Parathyroid adenoma (tissue), 2 donors: ENCODE measurements at regions not wholly inside any gene's neighbourhood (a gene's known extent, or its start where the extent isn't known, plus 50 kb on each side); places are given as distances from the start of the nearest gene placed in this dataset.

Experiments
- H2AFZ ChIP-seq: fragments of 300-600 bp; sonication (generic); one replicate; pipeline ENCODE4 v1.7.0; 2017; ENCODE audit warnings: antibody characterized with exemption, mild to moderate bottlenecking
- H3K27ac ChIP-seq: fragments of 300-600 bp; sonication (generic); one replicate; pipeline ENCODE4 v1.7.0; 2017
- H3K27me3 ChIP-seq: fragments of 300-600 bp; sonication (generic); one replicate; pipeline ENCODE4 v1.7.0; 2017; ENCODE audit warnings: low read length; ENCODE audit not compliant: control insufficient read depth, insufficient read depth
- H3K36me3 ChIP-seq: fragments of 300-600 bp; sonication (generic); one replicate; pipeline ENCODE4 v1.7.0; 2017; ENCODE audit warnings: low read length; ENCODE audit not compliant: control insufficient read depth, insufficient read depth
- H3K4me1 ChIP-seq: fragments of 300-600 bp; sonication (generic); one replicate; pipeline ENCODE4 v1.7.0; 2017; ENCODE audit warnings: control low read depth
- H3K4me2 ChIP-seq: fragments of 300-600 bp; sonication (generic); one replicate; pipeline ENCODE4 v1.7.0; 2017; ENCODE audit warnings: low read length
- H3K4me3 ChIP-seq: fragments of 300-600 bp; sonication (generic); one replicate; pipeline ENCODE4 v1.7.0; 2017; ENCODE audit warnings: low read depth, low read length
- H3K79me2 ChIP-seq: fragments of 300-600 bp; sonication (generic); one replicate; pipeline ENCODE4 v1.7.0; 2017; ENCODE audit warnings: control low read depth
- H3K9ac ChIP-seq: fragments of 300-600 bp; sonication (generic); one replicate; pipeline ENCODE4 v1.7.0; 2017; ENCODE audit warnings: mild to moderate bottlenecking
- H3K9me3 ChIP-seq: fragments of 300-600 bp; sonication (generic); one replicate; pipeline ENCODE4 v1.7.0; 2017; ENCODE audit warnings: low read length; ENCODE audit not compliant: control insufficient read depth
- TF ChIP-seq, protein P1 (sequence below): fragments of 300-600 bp; sonication (generic); IDR thresholded peaks from one replicate; pipeline ENCODE4 v1.7.0; 2017; ENCODE audit warnings: antibody characterized with exemption, mild to moderate bottlenecking
- donor health status: primary hyperparathyroidism.

DNA sequence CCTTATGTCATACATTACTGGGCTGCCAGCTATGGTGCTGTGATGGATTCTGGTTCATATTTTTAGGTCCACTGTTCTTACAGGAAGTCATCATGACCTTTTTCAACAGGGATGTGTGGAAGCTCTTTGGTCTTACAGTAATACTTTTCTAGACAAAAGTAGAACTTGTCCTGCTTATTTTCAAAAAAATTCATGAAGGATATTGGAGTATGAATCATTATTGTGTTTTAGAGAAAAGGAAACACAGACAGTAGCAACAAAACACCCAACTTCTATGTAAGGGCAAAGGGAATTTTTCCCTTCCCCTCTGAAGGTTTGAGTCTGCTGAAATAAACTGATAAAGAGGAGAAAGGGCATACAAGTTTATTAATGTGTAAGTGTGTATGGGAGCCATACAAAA is 54.7 kb upstream of the FAM9C start:
- TF ChIP-seq, protein P1, sequence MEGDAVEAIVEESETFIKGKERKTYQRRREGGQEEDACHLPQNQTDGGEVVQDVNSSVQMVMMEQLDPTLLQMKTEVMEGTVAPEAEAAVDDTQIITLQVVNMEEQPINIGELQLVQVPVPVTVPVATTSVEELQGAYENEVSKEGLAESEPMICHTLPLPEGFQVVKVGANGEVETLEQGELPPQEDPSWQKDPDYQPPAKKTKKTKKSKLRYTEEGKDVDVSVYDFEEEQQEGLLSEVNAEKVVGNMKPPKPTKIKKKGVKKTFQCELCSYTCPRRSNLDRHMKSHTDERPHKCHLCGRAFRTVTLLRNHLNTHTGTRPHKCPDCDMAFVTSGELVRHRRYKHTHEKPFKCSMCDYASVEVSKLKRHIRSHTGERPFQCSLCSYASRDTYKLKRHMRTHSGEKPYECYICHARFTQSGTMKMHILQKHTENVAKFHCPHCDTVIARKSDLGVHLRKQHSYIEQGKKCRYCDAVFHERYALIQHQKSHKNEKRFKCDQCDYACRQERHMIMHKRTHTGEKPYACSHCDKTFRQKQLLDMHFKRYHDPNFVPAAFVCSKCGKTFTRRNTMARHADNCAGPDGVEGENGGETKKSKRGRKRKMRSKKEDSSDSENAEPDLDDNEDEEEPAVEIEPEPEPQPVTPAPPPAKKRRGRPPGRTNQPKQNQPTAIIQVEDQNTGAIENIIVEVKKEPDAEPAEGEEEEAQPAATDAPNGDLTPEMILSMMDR: no peak
- Histone ChIP-seq H3K79me2 (no peaks in the 10 kb centered on the region), H3K4me3 (no peak overlapping the region), H3K4me2 (no peak overlapping the region), H3K9me3 (no peaks in the 10 kb centered on the region), H3K27ac (no peak overlapping the region), H3K36me3 (no peaks in the 10 kb centered on the region), H3K27me3 (no peaks in the 10 kb centered on the region), H3K9ac (no peak overlapping the region), H3K4me1 (no peaks in the 10 kb centered on the region), H2AFZ (no peak overlapping the region)

DNA sequence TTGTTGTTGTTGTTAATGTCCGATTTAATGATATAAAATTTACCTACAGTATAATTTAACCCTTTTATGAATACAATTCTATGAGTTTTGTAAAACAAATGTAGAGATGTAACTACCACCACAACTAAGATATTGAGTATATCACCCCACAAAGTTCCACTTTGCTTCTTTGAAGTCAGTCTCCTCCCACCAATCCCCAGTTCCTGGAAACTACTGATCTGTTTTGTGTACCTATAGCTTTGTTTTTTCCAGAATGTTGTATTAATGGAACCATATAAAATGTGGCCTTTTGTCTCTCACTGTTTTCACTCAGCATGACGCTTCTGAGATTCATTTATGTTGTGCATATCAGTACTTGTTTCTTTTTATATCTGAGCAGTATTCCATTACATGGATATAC is 52.3 kb upstream of the FAM9C start:
- no peaks in the 10 kb centered on the region for H3K36me3 ChIP-seq
- H3K4me2 ChIP-seq: no peak overlapping the region
- H2AFZ ChIP-seq: no peak overlapping the region
- H3K79me2 ChIP-seq: no peaks in the 10 kb centered on the region
- TF ChIP-seq, protein P1: no peak
- no peaks in the 10 kb centered on the region for H3K9me3 ChIP-seq
- no peak overlapping the region for H3K9ac ChIP-seq
- no peak overlapping the region for H3K27ac ChIP-seq
- H3K4me1 ChIP-seq: no peaks in the 10 kb centered on the region
- no peak overlapping the region for H3K4me3 ChIP-seq
- H3K27me3 ChIP-seq: no peaks in the 10 kb centered on the region

DNA sequence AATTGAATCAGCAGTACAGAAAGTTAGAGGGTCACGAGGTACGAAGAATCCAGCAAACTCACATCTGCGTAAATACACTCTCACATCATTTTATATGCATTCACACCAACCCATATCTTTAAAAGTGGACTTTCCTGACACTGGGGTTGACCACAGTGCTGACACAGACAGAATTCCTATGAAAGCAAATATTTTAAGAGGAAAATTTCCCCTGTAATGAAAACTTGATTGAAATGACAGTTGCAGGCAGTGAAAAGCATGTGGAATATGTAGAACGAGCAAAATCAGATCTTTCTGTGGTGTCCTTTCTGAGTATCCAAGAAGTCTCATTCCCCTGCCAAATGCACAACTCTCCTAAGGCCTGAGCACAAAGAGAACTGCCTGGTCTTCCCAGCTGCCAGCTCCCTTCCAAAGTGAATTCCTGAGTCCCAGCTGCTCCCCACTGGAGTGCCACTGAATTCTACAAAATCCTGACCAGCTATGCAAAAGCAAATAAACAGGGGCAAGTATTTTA is 50.5 kb upstream of the FAM9C start:
- Histone ChIP-seq H3K9me3 (no peaks in the 10 kb centered on the region), H3K4me3 (no peak overlapping the region), H3K36me3 (no peaks in the 10 kb centered on the region), H3K4me2 (no peak overlapping the region), H3K4me1 (no peaks in the 10 kb centered on the region), H3K79me2 (no peaks in the 10 kb centered on the region), H3K27ac (no peak overlapping the region), H3K27me3 (no peaks in the 10 kb centered on the region), H2AFZ (no peak overlapping the region), H3K9ac (no peak overlapping the region)
- TF ChIP-seq, protein P1: no peak

DNA sequence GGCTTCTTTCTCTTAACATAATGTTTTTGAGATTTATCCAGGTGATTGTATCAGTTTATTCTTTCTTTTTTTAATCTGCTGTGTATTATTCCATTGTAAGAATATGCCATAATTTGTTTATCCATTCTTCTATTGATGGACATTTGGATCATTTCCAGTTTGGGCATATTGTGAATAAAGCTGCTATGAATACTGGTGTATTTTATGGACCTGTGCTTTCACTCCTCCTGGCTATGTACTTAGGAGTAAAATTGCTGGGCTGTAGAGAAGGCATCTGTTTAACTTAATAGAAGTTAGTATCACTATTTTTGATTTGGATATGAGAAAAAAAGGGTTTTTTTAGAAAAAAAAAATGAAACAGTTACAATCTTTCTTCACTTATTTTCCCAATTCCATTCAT is 50.0 kb upstream of the FAM9C start:
- no peak overlapping the region for H3K27ac ChIP-seq
- no peak overlapping the region for H3K4me3 ChIP-seq
- H3K27me3 ChIP-seq: no peaks in the 10 kb centered on the region
- no peaks in the 10 kb centered on the region for H3K4me1 ChIP-seq
- H3K36me3 ChIP-seq: no peaks in the 10 kb centered on the region
- H3K9me3 ChIP-seq: no peaks in the 10 kb centered on the region
- H2AFZ ChIP-seq: no peak overlapping the region
- H3K9ac ChIP-seq: no peak overlapping the region
- H3K79me2 ChIP-seq: no peaks in the 10 kb centered on the region
- TF ChIP-seq, protein P1: no peak
- H3K4me2 ChIP-seq: no peak overlapping the region
